Endothelial cell of umbilical vein (primary cell): ENCODE measurements at regions not wholly inside any gene's neighbourhood (a gene's known extent, or its start where the extent isn't known, plus 50 kb on each side); places are given as distances from the start of the nearest gene placed in this dataset.

Experiments used
- BruUV-seq: library from RNA; stranded (reverse); fragments of 400-500 nt; replicated peaks from 2 replicates; lab custom pipeline; 2021; lab: Mats Ljungman, UMichigan
- CTCF ChIA-PET: fragments of 300-600, 350-600 bp; sonication (Branson Sonifier 250); formaldehyde crosslinking; loops from one replicate; lab custom pipeline; 2021; ENCODE audit warnings: antibody characterized with exemption, inconsistent platforms; lab: Charles Lee
- POLR2A ChIA-PET: fragments of 300-600, 350-600 bp; sonication (Branson Sonifier 250); formaldehyde crosslinking; loops from one replicate; lab custom pipeline; 2021; ENCODE audit warnings: antibody characterized with exemption, inconsistent platforms; lab: Charles Lee
- DNase-seq: peaks from one replicate; pipeline ENCODE4 v3.0.0-alpha.2; 2011; ENCODE audit warnings: low read depth, low spot score
- FAIRE-seq: peaks from 2 replicates; lab custom pipeline; 2011; peaks lifted over from hg19 to GRCh38; lab: Jason Lieb, UNC
- H2AFZ ChIP-seq: 2 replicates; pipeline ENCODE4 v1.6.0; 2012; ENCODE audit warnings: low read depth, low read length, control low read depth, inconsistent platforms
- H3K27ac ChIP-seq: 2 replicates; pipeline ENCODE4 v1.5.1; 2011; ENCODE audit warnings: low read depth, mild to moderate bottlenecking, control low read depth, low read length, moderate library complexity; ENCODE audit not compliant: insufficient read depth
- H3K27me3 ChIP-seq, 2 experiments: 2 replicates each; pipeline versions ENCODE4 v1.6.0 to v1.6.1; 2011; ENCODE audit warnings: low read length in 2 of 2, mixed read lengths in 1 of 2; ENCODE audit not compliant: control insufficient read depth in 2 of 2, insufficient read depth in 2 of 2
- H3K36me3 ChIP-seq, 2 experiments: 2 replicates in 1 of 2; 3 replicates in 1 of 2; pipeline ENCODE4 v1.5.1; 2011; ENCODE audit warnings: low read length in 2 of 2, mild to moderate bottlenecking in 1 of 2, moderate library complexity in 1 of 2; ENCODE audit not compliant: control insufficient read depth in 2 of 2, insufficient read depth in 2 of 2; ENCODE audit errors: extremely low read depth in 1 of 2
- H3K4me1 ChIP-seq: 3 replicates; pipeline ENCODE4 v1.5.1; 2011; ENCODE audit warnings: mild to moderate bottlenecking, low read length; ENCODE audit not compliant: control insufficient read depth, insufficient read depth; ENCODE audit errors: extremely low read depth
- H3K4me2 ChIP-seq: 2 replicates; pipeline ENCODE4 v1.6.1; 2011; ENCODE audit warnings: low read length, control low read depth, mixed read lengths; ENCODE audit not compliant: insufficient read depth
- H3K4me3 ChIP-seq, 3 experiments: fragments of 200-600 bp in 1 of 3; sonication (generic), shearing (Covaris generic) in 1 of 3; replicated peaks in 1 of 3; 2 replicates each; pipeline ENCODE4 v1.5.1; 2011 to 2016; ENCODE audit warnings: control low read depth in 3 of 3, low read length in 3 of 3, mild to moderate bottlenecking in 2 of 3, inconsistent platforms in 1 of 3, low read depth in 1 of 3, moderate library complexity in 1 of 3; ENCODE audit not compliant: insufficient read depth in 1 of 3
- H3K79me2 ChIP-seq: 2 replicates; pipeline ENCODE4 v1.6.0; 2012; ENCODE audit warnings: low read length, inconsistent platforms; ENCODE audit not compliant: control insufficient read depth, insufficient read depth
- H3K9ac ChIP-seq: replicated peaks from 2 replicates; pipeline ENCODE3; 2011; ENCODE audit warnings: low read length, control low read depth; ENCODE audit not compliant: insufficient read depth; ENCODE audit errors: extremely low read depth
- H3K9me1 ChIP-seq: replicated peaks from 3 replicates; pipeline ENCODE4 v1.6.0; 2011; ENCODE audit warnings: mild to moderate bottlenecking, low read length; ENCODE audit not compliant: control insufficient read depth, insufficient read depth; ENCODE audit errors: extremely low read depth
- H3K9me3 ChIP-seq: replicated peaks from 2 replicates; pipeline ENCODE4 v1.5.1; 2012; ENCODE audit warnings: low read length, inconsistent platforms; ENCODE audit not compliant: control insufficient read depth, insufficient read depth
- H4K20me1 ChIP-seq: replicated peaks from 2 replicates; pipeline ENCODE3; 2011; ENCODE audit warnings: mild to moderate bottlenecking, low read length; ENCODE audit not compliant: control insufficient read depth, insufficient read depth; ENCODE audit errors: extremely low read depth
- EZH2 ChIP-seq: IDR thresholded peaks from 2 replicates; pipeline ENCODE4 v1.6.1; 2012; ENCODE audit warnings: borderline replicate concordance, low read depth, mild to moderate bottlenecking, moderate library complexity, low read length, inconsistent platforms; ENCODE audit not compliant: severe bottlenecking
- FOS ChIP-seq: IDR thresholded peaks from 2 replicates; pipeline ENCODE4 v1.6.1; 2011; ENCODE audit warnings: mild to moderate bottlenecking, low read length, moderate library complexity, borderline replicate concordance; ENCODE audit not compliant: insufficient read depth
- GATA2 ChIP-seq: IDR thresholded peaks from 2 replicates; pipeline ENCODE4 v1.7.0; 2011; ENCODE audit warnings: low read depth, mild to moderate bottlenecking, moderate library complexity, mixed read lengths, low read length; ENCODE audit not compliant: insufficient read length, insufficient read depth
- JUN ChIP-seq: IDR thresholded peaks from 2 replicates; pipeline ENCODE4 v1.6.1; 2011; ENCODE audit warnings: borderline replicate concordance, low read depth; ENCODE audit not compliant: insufficient read length, insufficient read depth
- MYC ChIP-seq: IDR thresholded peaks from one replicate; pipeline ENCODE4 v1.6.1; 2011; ENCODE audit warnings: mild to moderate bottlenecking, low read depth, low read length
- POLR2A ChIP-seq: IDR thresholded peaks from 2 replicates; pipeline ENCODE4 v1.6.1; 2012; ENCODE audit warnings: low read depth, mild to moderate bottlenecking, control low read depth, low read length
- POLR2AphosphoS5 ChIP-seq: IDR thresholded peaks from 2 replicates; pipeline ENCODE4 v1.6.1; 2012; ENCODE audit warnings: low read depth, mild to moderate bottlenecking, control low read depth, low read length, moderate library complexity; ENCODE audit not compliant: insufficient read depth
- dilution Hi-C: fragments of 300-500 bp; cut with MboI; formaldehyde crosslinking; loops from one replicate; pipeline ENCODE4 v1.15.0; 2019; ENCODE audit warnings: low sequenced_read_pairs; ENCODE audit not compliant: extremely low pct_ligation_motif_present
- intact Hi-C: fragments of 100-400 bp; cut with micrococcal nuclease; formaldehyde crosslinking; loops from one replicate; pipeline ENCODE4 v1.10.0; 2022
- TF ChIP-seq, protein P1 (sequence below), 2 donors: IDR thresholded peaks; 1 replicate in 1 of 2; 2 replicates in 1 of 2; pipeline ENCODE4 v1.5.1; 2011; ENCODE audit warnings: low read length in 2 of 2, mild to moderate bottlenecking in 2 of 2, moderate library complexity in 2 of 2, control low read depth in 1 of 2, inconsistent platforms in 1 of 2, low read depth in 1 of 2; ENCODE audit not compliant: insufficient read depth in 1 of 2; ENCODE audit errors: extremely low read depth in 1 of 2
- TF ChIP-seq, protein P2 (sequence below): IDR thresholded peaks from 2 replicates; pipeline ENCODE4 v1.6.1; 2011; ENCODE audit not compliant: insufficient read depth, insufficient read length

DNA sequence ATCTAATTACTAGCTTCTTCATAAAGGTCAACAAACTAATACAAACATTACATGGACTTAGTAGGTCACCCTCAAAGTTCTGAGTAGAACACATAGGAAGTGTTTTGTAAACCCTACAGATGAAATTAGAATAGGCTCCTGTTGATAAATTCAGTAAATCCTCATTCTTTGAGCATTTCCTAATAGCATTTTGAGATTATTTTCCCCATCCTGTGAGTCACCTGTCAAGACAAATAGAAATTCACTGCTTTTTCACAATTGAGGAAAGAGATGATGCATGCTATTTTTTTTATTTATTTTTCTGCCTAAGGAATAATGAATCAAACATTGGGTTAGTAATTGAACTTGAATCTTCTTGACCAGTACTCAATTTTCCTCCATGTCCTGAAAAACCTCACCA, 666.7 kb upstream of the GOT2 start:
- POLR2A ChIA-PET: no interaction called here
- no peaks in the 10 kb centered on the region for H3K79me2 ChIP-seq
- CTCF ChIA-PET: interaction anchor here (1.1 kb wide), 1 partner anchor 586 kb away, joined by 3 read pairs; no protein-coding TSS in a partner anchor
- H3K4me3 ChIP-seq: no peak overlapping the region
- no peak overlapping the region for H3K9ac ChIP-seq
- H3K4me1 ChIP-seq: peaks cover 19% of the 10 kb centered on the region
- H3K4me2 ChIP-seq: no peak overlapping the region
- TF ChIP-seq GATA2 (peak; percentile 29), JUN (no peak), FOS (peak; percentile 90), MYC (no peak), EZH2 (no peak)
- TF ChIP-seq, protein P1, sequence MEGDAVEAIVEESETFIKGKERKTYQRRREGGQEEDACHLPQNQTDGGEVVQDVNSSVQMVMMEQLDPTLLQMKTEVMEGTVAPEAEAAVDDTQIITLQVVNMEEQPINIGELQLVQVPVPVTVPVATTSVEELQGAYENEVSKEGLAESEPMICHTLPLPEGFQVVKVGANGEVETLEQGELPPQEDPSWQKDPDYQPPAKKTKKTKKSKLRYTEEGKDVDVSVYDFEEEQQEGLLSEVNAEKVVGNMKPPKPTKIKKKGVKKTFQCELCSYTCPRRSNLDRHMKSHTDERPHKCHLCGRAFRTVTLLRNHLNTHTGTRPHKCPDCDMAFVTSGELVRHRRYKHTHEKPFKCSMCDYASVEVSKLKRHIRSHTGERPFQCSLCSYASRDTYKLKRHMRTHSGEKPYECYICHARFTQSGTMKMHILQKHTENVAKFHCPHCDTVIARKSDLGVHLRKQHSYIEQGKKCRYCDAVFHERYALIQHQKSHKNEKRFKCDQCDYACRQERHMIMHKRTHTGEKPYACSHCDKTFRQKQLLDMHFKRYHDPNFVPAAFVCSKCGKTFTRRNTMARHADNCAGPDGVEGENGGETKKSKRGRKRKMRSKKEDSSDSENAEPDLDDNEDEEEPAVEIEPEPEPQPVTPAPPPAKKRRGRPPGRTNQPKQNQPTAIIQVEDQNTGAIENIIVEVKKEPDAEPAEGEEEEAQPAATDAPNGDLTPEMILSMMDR (IDR thresholded peaks at IDR 0.05; ENCODE audit: extremely low read depth in 1 of 2, insufficient read depth in 1 of 2, low read depth in 1 of 2, low read length in 2 of 2): no peak
- dilution Hi-C loops (no loop called here), intact Hi-C loops (no loop called here)
- DNase-seq (peak; percentile 32), FAIRE-seq (peak; percentile 18)
- no peaks in the 10 kb centered on the region for H3K27me3 ChIP-seq
- BruUV-seq: no TSS peak
- H3K9me3 ChIP-seq: no peaks in the 10 kb centered on the region
- H2AFZ ChIP-seq: no peak overlapping the region
- no peaks in the 10 kb centered on the region for H4K20me1 ChIP-seq
- no peak overlapping the region for H3K27ac ChIP-seq
- no peaks in the 10 kb centered on the region for H3K36me3 ChIP-seq
- no peaks in the 10 kb centered on the region for H3K9me1 ChIP-seq

DNA sequence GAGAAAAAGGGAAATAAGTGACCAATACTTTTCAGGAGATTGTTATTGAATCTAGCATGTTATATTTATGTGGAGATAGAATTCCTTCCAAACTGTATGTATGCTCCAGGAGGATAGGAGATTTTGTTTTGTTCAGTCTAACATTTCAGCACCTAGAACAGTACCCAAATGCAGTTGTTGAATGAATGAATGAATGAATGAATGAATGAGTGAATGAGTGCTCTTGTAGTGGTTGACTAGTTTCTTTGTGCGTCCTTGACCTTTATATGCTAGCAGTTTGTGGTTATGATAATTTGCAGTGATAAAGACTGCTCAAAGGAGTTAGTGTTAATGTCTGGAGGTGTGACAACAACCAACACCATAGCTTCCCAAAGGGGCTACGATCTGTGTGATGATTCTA, 663.5 kb upstream of the GOT2 start:
- Histone ChIP-seq H3K4me2 (no peak overlapping the region), H3K36me3 (no peaks in the 10 kb centered on the region), H3K9me3 (no peaks in the 10 kb centered on the region), H3K4me1 (peaks cover 21% of the 10 kb centered on the region), H3K9ac (no peak overlapping the region), H3K4me3 (no peak overlapping the region), H3K79me2 (no peaks in the 10 kb centered on the region), H3K9me1 (no peaks in the 10 kb centered on the region), H3K27ac (no peak overlapping the region), H2AFZ (no peak overlapping the region), H4K20me1 (no peaks in the 10 kb centered on the region), H3K27me3 (no peaks in the 10 kb centered on the region)
- dilution Hi-C loops (no loop called here), intact Hi-C loops (no loop called here)
- BruUV-seq: no TSS peak
- ChIA-PET POLR2A (no interaction called here), CTCF (no interaction called here)
- no peak for TF ChIP-seq FOS
- TF ChIP-seq GATA2: no peak
- TF ChIP-seq POLR2A: no peak
- TF ChIP-seq, protein P2, sequence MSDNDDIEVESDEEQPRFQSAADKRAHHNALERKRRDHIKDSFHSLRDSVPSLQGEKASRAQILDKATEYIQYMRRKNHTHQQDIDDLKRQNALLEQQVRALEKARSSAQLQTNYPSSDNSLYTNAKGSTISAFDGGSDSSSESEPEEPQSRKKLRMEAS: no peak
- TF ChIP-seq EZH2: no peak
- no peak for TF ChIP-seq POLR2AphosphoS5
- TF ChIP-seq MYC: no peak
- FAIRE-seq: no peak
- no peak for DNase-seq
